ENCODE measurements at regions not wholly inside any gene's neighbourhood (a gene's known extent, or its start where the extent isn't known, plus 50 kb on each side); places are given as distances from the start of the nearest gene placed in this dataset.

DNA sequence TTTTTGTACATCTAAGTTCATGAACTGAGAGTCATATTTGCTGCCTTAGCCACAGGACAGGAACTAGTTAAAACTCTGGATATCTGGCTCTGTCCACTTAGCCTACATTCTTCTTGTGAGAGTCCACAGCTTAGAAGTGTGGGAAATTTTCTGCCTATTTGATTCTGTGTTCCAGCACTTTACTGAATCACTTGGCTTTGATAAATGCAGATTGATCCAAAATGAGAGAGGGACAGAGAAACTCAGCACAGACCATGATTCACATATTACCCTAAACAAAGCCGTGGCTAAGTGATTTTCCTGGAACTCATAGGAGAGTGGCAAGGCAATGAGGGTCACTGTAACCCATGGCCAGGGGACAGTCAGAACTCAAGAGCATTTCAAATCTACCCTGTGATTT, 87.5 kb upstream of the CADPS start:
- DNase-seq = no peak

DNA sequence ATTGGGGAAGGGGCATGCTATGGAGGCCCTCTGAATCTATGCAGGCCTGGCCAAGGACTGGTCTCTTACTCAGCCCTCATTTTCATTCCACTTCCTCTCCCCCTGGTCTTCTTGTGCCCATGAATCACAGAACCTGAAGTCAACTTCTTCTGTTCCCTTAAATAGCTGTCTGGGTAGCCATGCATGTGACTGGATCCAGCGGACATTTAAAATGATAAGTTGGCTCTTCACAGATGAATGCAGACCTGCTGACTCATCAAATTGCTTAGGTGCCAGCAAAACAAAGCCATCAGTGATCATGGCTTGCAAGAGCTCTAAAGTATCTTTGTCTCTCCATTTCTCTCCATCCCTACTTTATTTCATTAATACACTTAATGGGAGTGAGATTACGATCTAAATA, 90.1 kb upstream of the CADPS start:
- no peaks in the 10 kb centered on the region for H3K27me3 ChIP-seq (ENCODE audit: control insufficient read depth in 3 of 3, insufficient read depth in 3 of 3, low read length in 2 of 3)
- H3K9me3 ChIP-seq (ENCODE audit: control insufficient read depth in 4 of 4, insufficient read depth in 3 of 4, low read length in 3 of 4) = peaks cover 0 to 2% (median 0%) of the 10 kb centered on the region in 4 donors
- DNase-seq (no peak), ATAC-seq (ENCODE audit: insufficient read depth, low FRiP score) (no peak)
- no peak overlapping the region for H3K9ac ChIP-seq (ENCODE audit: insufficient read depth in 1 of 2, low read length in 2 of 2)
- TF ChIP-seq, protein P1, sequence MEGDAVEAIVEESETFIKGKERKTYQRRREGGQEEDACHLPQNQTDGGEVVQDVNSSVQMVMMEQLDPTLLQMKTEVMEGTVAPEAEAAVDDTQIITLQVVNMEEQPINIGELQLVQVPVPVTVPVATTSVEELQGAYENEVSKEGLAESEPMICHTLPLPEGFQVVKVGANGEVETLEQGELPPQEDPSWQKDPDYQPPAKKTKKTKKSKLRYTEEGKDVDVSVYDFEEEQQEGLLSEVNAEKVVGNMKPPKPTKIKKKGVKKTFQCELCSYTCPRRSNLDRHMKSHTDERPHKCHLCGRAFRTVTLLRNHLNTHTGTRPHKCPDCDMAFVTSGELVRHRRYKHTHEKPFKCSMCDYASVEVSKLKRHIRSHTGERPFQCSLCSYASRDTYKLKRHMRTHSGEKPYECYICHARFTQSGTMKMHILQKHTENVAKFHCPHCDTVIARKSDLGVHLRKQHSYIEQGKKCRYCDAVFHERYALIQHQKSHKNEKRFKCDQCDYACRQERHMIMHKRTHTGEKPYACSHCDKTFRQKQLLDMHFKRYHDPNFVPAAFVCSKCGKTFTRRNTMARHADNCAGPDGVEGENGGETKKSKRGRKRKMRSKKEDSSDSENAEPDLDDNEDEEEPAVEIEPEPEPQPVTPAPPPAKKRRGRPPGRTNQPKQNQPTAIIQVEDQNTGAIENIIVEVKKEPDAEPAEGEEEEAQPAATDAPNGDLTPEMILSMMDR (IDR thresholded peaks at IDR 0.05; ENCODE audit: control extremely low read depth, extremely low read depth) = no peak
- no peaks in the 10 kb centered on the region for H3K4me1 ChIP-seq (ENCODE audit: control insufficient read depth in 5 of 5, insufficient read depth in 5 of 5, low read length in 5 of 5)
- H3K36me3 ChIP-seq (ENCODE audit: control insufficient read depth in 4 of 4, insufficient read depth in 4 of 4, low read length in 4 of 4) = no peaks in the 10 kb centered on the region
- 88 to 90% methylated on average over 2 of the region's 2 CpGs for WGBS, 2 donors
- no peak overlapping the region for H3K4me3 ChIP-seq
- no peak overlapping the region for H3K27ac ChIP-seq (ENCODE audit: low read depth in 1 of 2, low read length in 1 of 2)

More for the DNA sequence above, 87.5 kb upstream of the CADPS start:
- Histone ChIP-seq H3K9me3 (ENCODE audit: control insufficient read depth in 4 of 4, insufficient read depth in 3 of 4, low read length in 3 of 4) (peaks cover 0 to 2% (median 0%) of the 10 kb centered on the region in 4 donors), H3K27me3 (ENCODE audit: control insufficient read depth in 3 of 3, insufficient read depth in 3 of 3, low read length in 2 of 3) (no peaks in the 10 kb centered on the region), H3K9ac (ENCODE audit: insufficient read depth in 1 of 2, low read length in 2 of 2) (no peak overlapping the region), H3K4me1 (ENCODE audit: control insufficient read depth in 5 of 5, insufficient read depth in 5 of 5, low read length in 5 of 5) (no peaks in the 10 kb centered on the region), H3K36me3 (ENCODE audit: control insufficient read depth in 4 of 4, insufficient read depth in 4 of 4, low read length in 4 of 4) (no peaks in the 10 kb centered on the region), H3K27ac (ENCODE audit: low read depth in 1 of 2, low read length in 1 of 2) (no peak overlapping the region), H3K4me3 (no peak overlapping the region)
- ATAC-seq (ENCODE audit: insufficient read depth, low FRiP score) = no peak
- TF ChIP-seq, protein P1 (IDR thresholded peaks at IDR 0.05; ENCODE audit: control extremely low read depth, extremely low read depth) = no peak
- WGBS, 2 donors = 62 to 83% methylated on average over 1 of the region's 1 CpG

DNA sequence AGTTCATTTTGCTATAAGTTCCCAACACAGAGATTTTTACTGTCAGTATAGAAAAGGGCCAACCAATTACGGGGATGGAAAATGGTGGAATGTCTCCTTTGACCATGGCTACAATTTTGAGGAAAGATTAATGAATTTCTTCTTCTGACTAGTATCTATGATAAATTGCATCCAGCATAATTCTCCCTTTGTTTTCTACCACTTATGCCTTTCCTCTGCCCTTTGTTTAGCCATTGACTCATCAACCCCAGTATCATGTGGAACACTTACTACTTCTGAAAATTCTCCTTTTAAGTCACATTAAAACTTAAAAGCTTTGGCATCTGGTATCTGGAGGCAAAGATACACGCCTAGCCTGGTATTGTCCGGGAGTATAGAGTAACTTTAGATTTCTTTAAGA, 92.9 kb upstream of the CADPS start:
- WGBS, 2 donors = 77 to 83% methylated on average over 3 of the region's 3 CpGs
- no peaks in the 10 kb centered on the region for H3K9me3 ChIP-seq (ENCODE audit: control insufficient read depth in 4 of 4, insufficient read depth in 3 of 4, low read length in 3 of 4)

DNA sequence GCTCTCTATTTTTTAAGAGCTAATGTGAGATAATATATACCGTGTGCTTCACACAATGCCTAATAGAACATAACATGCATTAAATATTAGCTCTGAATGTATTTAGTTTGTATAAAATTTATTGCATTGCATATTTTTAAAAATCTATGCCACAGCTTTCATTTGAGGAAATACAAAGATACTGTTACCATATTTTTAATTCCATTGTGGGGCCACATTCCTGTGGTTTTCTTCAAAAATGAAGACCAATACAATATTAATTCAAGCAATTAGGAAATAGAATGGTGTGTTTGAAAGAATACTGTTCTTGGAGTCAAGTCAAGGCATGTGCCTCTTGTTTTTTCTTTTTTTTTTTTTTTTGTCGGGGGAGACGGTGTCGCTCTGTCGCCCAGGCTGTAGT, 95.4 kb upstream of the CADPS start:
- Histone ChIP-seq H3K27me3 (ENCODE audit: control insufficient read depth in 3 of 3, insufficient read depth in 3 of 3, low read length in 2 of 3) (no peaks in the 10 kb centered on the region), H3K9me3 (ENCODE audit: control insufficient read depth in 4 of 4, insufficient read depth in 3 of 4, low read length in 3 of 4) (no peaks in the 10 kb centered on the region), H3K27ac (ENCODE audit: low read depth in 1 of 2, low read length in 1 of 2) (no peak overlapping the region), H3K9ac (ENCODE audit: insufficient read depth in 1 of 2, low read length in 2 of 2) (no peak overlapping the region), H3K36me3 (ENCODE audit: control insufficient read depth in 4 of 4, insufficient read depth in 4 of 4, low read length in 4 of 4) (no peaks in the 10 kb centered on the region), H3K4me3 (no peak overlapping the region), H3K4me1 (ENCODE audit: control insufficient read depth in 5 of 5, insufficient read depth in 5 of 5, low read length in 5 of 5) (no peaks in the 10 kb centered on the region)
- DNase-seq (no peak), ATAC-seq (ENCODE audit: insufficient read depth, low FRiP score) (no peak)
- 88 to 95% methylated on average over 5 of the region's 5 CpGs for WGBS, 2 donors
- TF ChIP-seq, protein P1 (IDR thresholded peaks at IDR 0.05; ENCODE audit: control extremely low read depth, extremely low read depth) = no peak

More for the DNA sequence above, 92.9 kb upstream of the CADPS start:
- no peaks in the 10 kb centered on the region for H3K36me3 ChIP-seq (ENCODE audit: control insufficient read depth in 4 of 4, insufficient read depth in 4 of 4, low read length in 4 of 4)
- H3K4me3 ChIP-seq = no peak overlapping the region
- ATAC-seq (ENCODE audit: insufficient read depth, low FRiP score) = no peak
- H3K9ac ChIP-seq (ENCODE audit: insufficient read depth in 1 of 2, low read length in 2 of 2) = no peak overlapping the region
- no peak overlapping the region for H3K27ac ChIP-seq (ENCODE audit: low read depth in 1 of 2, low read length in 1 of 2)
- H3K4me1 ChIP-seq (ENCODE audit: control insufficient read depth in 5 of 5, insufficient read depth in 5 of 5, low read length in 5 of 5) = no peaks in the 10 kb centered on the region
- DNase-seq = no peak
- H3K27me3 ChIP-seq (ENCODE audit: control insufficient read depth in 3 of 3, insufficient read depth in 3 of 3, low read length in 2 of 3) = no peaks in the 10 kb centered on the region
- TF ChIP-seq, protein P1 (IDR thresholded peaks at IDR 0.05; ENCODE audit: control extremely low read depth, extremely low read depth) = no peak
